PC-9 (cell line): ENCODE measurements at regions not wholly inside any gene's neighbourhood (a gene's known extent, or its start where the extent isn't known, plus 50 kb on each side); places are given as distances from the start of the nearest gene placed in this dataset.

ENCODE experiments used
- EZH2 ChIP-seq: fragments of 200-600 bp; sonication (generic); IDR thresholded peaks from 2 replicates; pipeline ENCODE4 v1.8.0; 2017; ENCODE audit warnings: antibody characterized with exemption, low read depth
- TF ChIP-seq, protein P1 (sequence below): fragments of 200-600 bp; sonication (generic); conservative IDR thresholded peaks from 2 replicates; pipeline ENCODE4 v1.6.1; 2017; ENCODE audit warnings: mixed run types, antibody characterized with exemption, mild to moderate bottlenecking, moderate library complexity

GRCh38 chr3:20798666-20799065 is 612.7 kb upstream of the SGO1 start:
- TF ChIP-seq, protein P1, sequence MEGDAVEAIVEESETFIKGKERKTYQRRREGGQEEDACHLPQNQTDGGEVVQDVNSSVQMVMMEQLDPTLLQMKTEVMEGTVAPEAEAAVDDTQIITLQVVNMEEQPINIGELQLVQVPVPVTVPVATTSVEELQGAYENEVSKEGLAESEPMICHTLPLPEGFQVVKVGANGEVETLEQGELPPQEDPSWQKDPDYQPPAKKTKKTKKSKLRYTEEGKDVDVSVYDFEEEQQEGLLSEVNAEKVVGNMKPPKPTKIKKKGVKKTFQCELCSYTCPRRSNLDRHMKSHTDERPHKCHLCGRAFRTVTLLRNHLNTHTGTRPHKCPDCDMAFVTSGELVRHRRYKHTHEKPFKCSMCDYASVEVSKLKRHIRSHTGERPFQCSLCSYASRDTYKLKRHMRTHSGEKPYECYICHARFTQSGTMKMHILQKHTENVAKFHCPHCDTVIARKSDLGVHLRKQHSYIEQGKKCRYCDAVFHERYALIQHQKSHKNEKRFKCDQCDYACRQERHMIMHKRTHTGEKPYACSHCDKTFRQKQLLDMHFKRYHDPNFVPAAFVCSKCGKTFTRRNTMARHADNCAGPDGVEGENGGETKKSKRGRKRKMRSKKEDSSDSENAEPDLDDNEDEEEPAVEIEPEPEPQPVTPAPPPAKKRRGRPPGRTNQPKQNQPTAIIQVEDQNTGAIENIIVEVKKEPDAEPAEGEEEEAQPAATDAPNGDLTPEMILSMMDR = no peak
- TF ChIP-seq EZH2 = no peak
